Ovary (tissue), 3 donors: ENCODE measurements at regions not wholly inside any gene's neighbourhood (a gene's known extent, or its start where the extent isn't known, plus 50 kb on each side); places are given as distances from the start of the nearest gene placed in this dataset.

ENCODE experiments used
- POLR2A ChIP-seq: fragments of 450-650 bp; IDR thresholded peaks from one replicate; pipeline ENCODE4 v1.6.1; 2017; ENCODE audit warnings: antibody characterized with exemption, mild to moderate bottlenecking, moderate library complexity
- TF ChIP-seq, protein P1 (sequence below), 3 donors: fragments of 450-650 bp in 2 of 3; fragments of 200-600 bp in 1 of 3; IDR thresholded peaks; one replicate each; pipeline versions ENCODE4 v1.5.1 to v1.8.0; 2016 to 2022; ENCODE audit warnings: antibody characterized with exemption in 3 of 3, mild to moderate bottlenecking in 1 of 3
- donor health status: DM: no; HTN: no; CAD: no.

DNA sequence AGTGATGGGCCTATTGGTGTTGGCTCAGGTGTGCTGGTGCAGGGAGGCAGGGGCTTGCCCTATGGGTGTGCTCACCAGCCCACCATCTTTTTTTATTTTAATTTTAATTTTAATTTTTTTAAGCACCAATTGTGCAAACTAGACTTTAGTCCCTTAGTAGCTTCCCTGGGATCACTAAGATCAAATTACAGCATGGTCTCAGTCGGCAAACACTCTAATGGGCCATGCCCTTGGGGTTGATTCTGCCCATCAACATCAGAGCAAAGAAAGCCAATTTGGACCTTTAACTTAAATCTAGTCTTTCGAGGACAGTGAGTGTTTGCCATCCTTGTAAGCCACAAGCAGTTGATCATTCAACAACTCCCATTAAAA lies 64.7 kb upstream of the KCNE2 start:
- TF ChIP-seq, protein P1, sequence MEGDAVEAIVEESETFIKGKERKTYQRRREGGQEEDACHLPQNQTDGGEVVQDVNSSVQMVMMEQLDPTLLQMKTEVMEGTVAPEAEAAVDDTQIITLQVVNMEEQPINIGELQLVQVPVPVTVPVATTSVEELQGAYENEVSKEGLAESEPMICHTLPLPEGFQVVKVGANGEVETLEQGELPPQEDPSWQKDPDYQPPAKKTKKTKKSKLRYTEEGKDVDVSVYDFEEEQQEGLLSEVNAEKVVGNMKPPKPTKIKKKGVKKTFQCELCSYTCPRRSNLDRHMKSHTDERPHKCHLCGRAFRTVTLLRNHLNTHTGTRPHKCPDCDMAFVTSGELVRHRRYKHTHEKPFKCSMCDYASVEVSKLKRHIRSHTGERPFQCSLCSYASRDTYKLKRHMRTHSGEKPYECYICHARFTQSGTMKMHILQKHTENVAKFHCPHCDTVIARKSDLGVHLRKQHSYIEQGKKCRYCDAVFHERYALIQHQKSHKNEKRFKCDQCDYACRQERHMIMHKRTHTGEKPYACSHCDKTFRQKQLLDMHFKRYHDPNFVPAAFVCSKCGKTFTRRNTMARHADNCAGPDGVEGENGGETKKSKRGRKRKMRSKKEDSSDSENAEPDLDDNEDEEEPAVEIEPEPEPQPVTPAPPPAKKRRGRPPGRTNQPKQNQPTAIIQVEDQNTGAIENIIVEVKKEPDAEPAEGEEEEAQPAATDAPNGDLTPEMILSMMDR (IDR thresholded peaks at IDR 0.05), result no peak
- no peak for TF ChIP-seq POLR2A
